NT2/D1 (cell line): ENCODE measurements at regions not wholly inside any gene's neighbourhood (a gene's known extent, or its start where the extent isn't known, plus 50 kb on each side); places are given as distances from the start of the nearest gene placed in this dataset.

ENCODE experiments used
- DNase-seq: peaks from one replicate; pipeline ENCODE4 v3.0.0-alpha.2; 2011; ENCODE audit warnings: low read depth, low spot score
- H3K27me3 ChIP-seq: 2 replicates; pipeline ENCODE4 v1.6.0; 2011; ENCODE audit warnings: mild to moderate bottlenecking; ENCODE audit not compliant: insufficient read length, insufficient read depth
- H3K36me3 ChIP-seq: 2 replicates; pipeline ENCODE4 v1.6.1; 2011; ENCODE audit warnings: mild to moderate bottlenecking, low read length, mixed read lengths; ENCODE audit not compliant: insufficient read depth, insufficient read length
- H3K4me1 ChIP-seq: 2 replicates; pipeline ENCODE4 v1.5.1; 2011; ENCODE audit not compliant: insufficient read depth, insufficient read length
- H3K4me3 ChIP-seq: 2 replicates; pipeline ENCODE4 v1.5.1; 2011; ENCODE audit warnings: low read depth; ENCODE audit not compliant: insufficient read length
- H3K9ac ChIP-seq: 2 replicates; pipeline ENCODE4 v1.6.0; 2011; ENCODE audit warnings: low read depth; ENCODE audit not compliant: insufficient read length
- H3K9me3 ChIP-seq: 2 replicates; pipeline ENCODE4 v1.5.1; 2011; ENCODE audit warnings: mild to moderate bottlenecking, low read length; ENCODE audit not compliant: insufficient read depth
- SUZ12 ChIP-seq: IDR thresholded peaks from 2 replicates; pipeline ENCODE4 v1.6.1; 2011; ENCODE audit not compliant: insufficient read length, insufficient read depth; ENCODE audit errors: extremely low read depth
- YY1 ChIP-seq: IDR thresholded peaks from 2 replicates; pipeline ENCODE4 v1.6.1; 2011; ENCODE audit not compliant: insufficient read length, insufficient read depth
- ZNF274 ChIP-seq: IDR thresholded peaks from 2 replicates; pipeline ENCODE4 v1.6.1; 2011; ENCODE audit warnings: mild to moderate bottlenecking, low read depth, low read length

GRCh38 chr17:68695659-68696058 is 94.5 kb upstream of the FAM20A start:
- H3K4me3 ChIP-seq = no peak overlapping the region
- no peak for DNase-seq
- no peaks in the 10 kb centered on the region for H3K4me1 ChIP-seq
- TF ChIP-seq SUZ12 (no peak), YY1 (no peak), ZNF274 (no peak)
- no peak overlapping the region for H3K9ac ChIP-seq
- no peaks in the 10 kb centered on the region for H3K36me3 ChIP-seq
- no peaks in the 10 kb centered on the region for H3K9me3 ChIP-seq
- no peaks in the 10 kb centered on the region for H3K27me3 ChIP-seq

- H3K4me1 ChIP-seq = no peaks in the 10 kb centered on the region
- H3K9ac ChIP-seq = no peak overlapping the region
- no peaks in the 10 kb centered on the region for H3K36me3 ChIP-seq
- no peaks in the 10 kb centered on the region for H3K27me3 ChIP-seq
- DNase-seq = no peak
- no peak overlapping the region for H3K4me3 ChIP-seq
- TF ChIP-seq YY1 = no peak
- TF ChIP-seq SUZ12 = no peak
- no peak for TF ChIP-seq ZNF274
- H3K9me3 ChIP-seq = no peaks in the 10 kb centered on the region
Observed at GRCh38 chr17:68694791-68695485, 93.8 kb upstream of the FAM20A start.

GRCh38 chr17:68693896-68694295 is 92.7 kb upstream of the FAM20A start:
- no peak for TF ChIP-seq SUZ12
- no peak for TF ChIP-seq ZNF274
- no peak for TF ChIP-seq YY1
- H3K9ac ChIP-seq = no peak overlapping the region
- H3K27me3 ChIP-seq = no peaks in the 10 kb centered on the region
- no peaks in the 10 kb centered on the region for H3K9me3 ChIP-seq
- H3K4me3 ChIP-seq = no peak overlapping the region
- DNase-seq = no peak
- H3K36me3 ChIP-seq = no peaks in the 10 kb centered on the region
- H3K4me1 ChIP-seq = no peaks in the 10 kb centered on the region

GRCh38 chr17:68693466-68693865 is 92.3 kb upstream of the FAM20A start:
- no peak overlapping the region for H3K9ac ChIP-seq
- DNase-seq = no peak
- no peaks in the 10 kb centered on the region for H3K9me3 ChIP-seq
- no peaks in the 10 kb centered on the region for H3K36me3 ChIP-seq
- TF ChIP-seq ZNF274 (no peak), YY1 (no peak), SUZ12 (no peak)
- H3K27me3 ChIP-seq = no peaks in the 10 kb centered on the region
- no peaks in the 10 kb centered on the region for H3K4me1 ChIP-seq
- H3K4me3 ChIP-seq = no peak overlapping the region

GRCh38 chr17:68686108-68686988 is 85.2 kb upstream of the FAM20A start:
- Histone ChIP-seq H3K4me3 (no peak overlapping the region), H3K4me1 (no peaks in the 10 kb centered on the region), H3K9ac (no peak overlapping the region), H3K9me3 (no peaks in the 10 kb centered on the region), H3K27me3 (no peaks in the 10 kb centered on the region), H3K36me3 (no peaks in the 10 kb centered on the region)
- no peak for TF ChIP-seq YY1
- no peak for TF ChIP-seq ZNF274
- TF ChIP-seq SUZ12 = no peak
- no peak for DNase-seq

- no peaks in the 10 kb centered on the region for H3K27me3 ChIP-seq
- no peak for DNase-seq
- H3K4me1 ChIP-seq = no peaks in the 10 kb centered on the region
- H3K36me3 ChIP-seq = no peaks in the 10 kb centered on the region
- H3K4me3 ChIP-seq = no peak overlapping the region
- no peaks in the 10 kb centered on the region for H3K9me3 ChIP-seq
- TF ChIP-seq YY1 = no peak
- H3K9ac ChIP-seq = no peak overlapping the region
Observed at GRCh38 chr17:68684949-68685357, 83.8 kb upstream of the FAM20A start.

GRCh38 chr17:68682903-68683302 is 81.7 kb upstream of the FAM20A start:
- TF ChIP-seq YY1 (no peak), SUZ12 (no peak), ZNF274 (no peak)
- H3K27me3 ChIP-seq = no peaks in the 10 kb centered on the region
- no peaks in the 10 kb centered on the region for H3K4me1 ChIP-seq
- H3K36me3 ChIP-seq = no peaks in the 10 kb centered on the region
- no peak overlapping the region for H3K9ac ChIP-seq
- no peaks in the 10 kb centered on the region for H3K9me3 ChIP-seq
- H3K4me3 ChIP-seq = no peak overlapping the region
- DNase-seq = no peak
